ENCODE measurements at regions not wholly inside any gene's neighbourhood (a gene's known extent, or its start where the extent isn't known, plus 50 kb on each side); places are given as distances from the start of the nearest gene placed in this dataset.

GRCh38 chr16:55393991-55394390 lies 70.0 kb downstream of the IRX6 start:
- TF ChIP-seq, protein P1, sequence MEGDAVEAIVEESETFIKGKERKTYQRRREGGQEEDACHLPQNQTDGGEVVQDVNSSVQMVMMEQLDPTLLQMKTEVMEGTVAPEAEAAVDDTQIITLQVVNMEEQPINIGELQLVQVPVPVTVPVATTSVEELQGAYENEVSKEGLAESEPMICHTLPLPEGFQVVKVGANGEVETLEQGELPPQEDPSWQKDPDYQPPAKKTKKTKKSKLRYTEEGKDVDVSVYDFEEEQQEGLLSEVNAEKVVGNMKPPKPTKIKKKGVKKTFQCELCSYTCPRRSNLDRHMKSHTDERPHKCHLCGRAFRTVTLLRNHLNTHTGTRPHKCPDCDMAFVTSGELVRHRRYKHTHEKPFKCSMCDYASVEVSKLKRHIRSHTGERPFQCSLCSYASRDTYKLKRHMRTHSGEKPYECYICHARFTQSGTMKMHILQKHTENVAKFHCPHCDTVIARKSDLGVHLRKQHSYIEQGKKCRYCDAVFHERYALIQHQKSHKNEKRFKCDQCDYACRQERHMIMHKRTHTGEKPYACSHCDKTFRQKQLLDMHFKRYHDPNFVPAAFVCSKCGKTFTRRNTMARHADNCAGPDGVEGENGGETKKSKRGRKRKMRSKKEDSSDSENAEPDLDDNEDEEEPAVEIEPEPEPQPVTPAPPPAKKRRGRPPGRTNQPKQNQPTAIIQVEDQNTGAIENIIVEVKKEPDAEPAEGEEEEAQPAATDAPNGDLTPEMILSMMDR (IDR thresholded peaks at IDR 0.05; ENCODE audit: extremely low read depth in 1 of 2, insufficient read depth in 1 of 2, low read depth in 1 of 2, low read length in 2 of 2), result no peak
- TF ChIP-seq POLR2A (IDR thresholded peaks at IDR 0.05; ENCODE audit: low read depth, low read length) (no peak), EZH2 (IDR thresholded peaks at IDR 0.05; ENCODE audit: borderline replicate concordance, low read depth, low read length, severe bottlenecking) (no peak), POLR2AphosphoS5 (IDR thresholded peaks at IDR 0.05; ENCODE audit: insufficient read depth, low read depth, low read length) (no peak), JUN (IDR thresholded peaks at IDR 0.05; ENCODE audit: borderline replicate concordance, insufficient read depth, insufficient read length, low read depth) (no peak), FOS (IDR thresholded peaks at IDR 0.05; ENCODE audit: borderline replicate concordance, insufficient read depth, low read length) (no peak)
- TF ChIP-seq, protein P2, sequence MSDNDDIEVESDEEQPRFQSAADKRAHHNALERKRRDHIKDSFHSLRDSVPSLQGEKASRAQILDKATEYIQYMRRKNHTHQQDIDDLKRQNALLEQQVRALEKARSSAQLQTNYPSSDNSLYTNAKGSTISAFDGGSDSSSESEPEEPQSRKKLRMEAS (IDR thresholded peaks at IDR 0.05; ENCODE audit: insufficient read depth, insufficient read length), result no peak
